OCI-LY7 (cell line): ENCODE measurements at regions not wholly inside any gene's neighbourhood (a gene's known extent, or its start where the extent isn't known, plus 50 kb on each side); places are given as distances from the start of the nearest gene placed in this dataset.

Source experiments
- EZH2phosphoT487 ChIP-seq: fragments of 200-600 bp; sonication (generic); IDR thresholded peaks from 2 replicates; pipeline ENCODE4 v1.6.1; 2018; ENCODE audit warnings: low read depth, borderline replicate concordance, mild to moderate bottlenecking, mixed run types, antibody characterized with exemption, low read length, moderate library complexity, mixed read lengths
- TF ChIP-seq, protein P1 (sequence below): fragments of 200-600 bp; sonication (generic); conservative IDR thresholded peaks from 2 replicates; pipeline ENCODE4 v1.5.1; 2014; ENCODE audit warnings: mild to moderate bottlenecking, antibody characterized with exemption, low read length, moderate library complexity, mixed read lengths

GRCh38 chr3:21142949-21143348 lies 608.1 kb downstream of the ZNF385D start:
- TF ChIP-seq, protein P1, sequence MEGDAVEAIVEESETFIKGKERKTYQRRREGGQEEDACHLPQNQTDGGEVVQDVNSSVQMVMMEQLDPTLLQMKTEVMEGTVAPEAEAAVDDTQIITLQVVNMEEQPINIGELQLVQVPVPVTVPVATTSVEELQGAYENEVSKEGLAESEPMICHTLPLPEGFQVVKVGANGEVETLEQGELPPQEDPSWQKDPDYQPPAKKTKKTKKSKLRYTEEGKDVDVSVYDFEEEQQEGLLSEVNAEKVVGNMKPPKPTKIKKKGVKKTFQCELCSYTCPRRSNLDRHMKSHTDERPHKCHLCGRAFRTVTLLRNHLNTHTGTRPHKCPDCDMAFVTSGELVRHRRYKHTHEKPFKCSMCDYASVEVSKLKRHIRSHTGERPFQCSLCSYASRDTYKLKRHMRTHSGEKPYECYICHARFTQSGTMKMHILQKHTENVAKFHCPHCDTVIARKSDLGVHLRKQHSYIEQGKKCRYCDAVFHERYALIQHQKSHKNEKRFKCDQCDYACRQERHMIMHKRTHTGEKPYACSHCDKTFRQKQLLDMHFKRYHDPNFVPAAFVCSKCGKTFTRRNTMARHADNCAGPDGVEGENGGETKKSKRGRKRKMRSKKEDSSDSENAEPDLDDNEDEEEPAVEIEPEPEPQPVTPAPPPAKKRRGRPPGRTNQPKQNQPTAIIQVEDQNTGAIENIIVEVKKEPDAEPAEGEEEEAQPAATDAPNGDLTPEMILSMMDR: no peak
- no peak for TF ChIP-seq EZH2phosphoT487
